AG09319 (cell line): ENCODE measurements at regions not wholly inside any gene's neighbourhood (a gene's known extent, or its start where the extent isn't known, plus 50 kb on each side); places are given as distances from the start of the nearest gene placed in this dataset.
"Not testable (repeated sequence)": the region's sequence is repeated elsewhere in the genome, so short reads cannot be mapped to it uniquely, and the experiment has no call there.

ENCODE experiments used
- DNase-seq: peaks from one replicate; pipeline ENCODE4 v3.0.0-alpha.2; 2010; ENCODE audit warnings: low read depth; ENCODE audit errors: extremely low read depth
- TF ChIP-seq, protein P1 (sequence below): IDR thresholded peaks from 2 replicates; pipeline ENCODE4 v1.5.1; 2011; ENCODE audit warnings: low read depth, mild to moderate bottlenecking, inconsistent platforms, low read length, moderate library complexity

DNA sequence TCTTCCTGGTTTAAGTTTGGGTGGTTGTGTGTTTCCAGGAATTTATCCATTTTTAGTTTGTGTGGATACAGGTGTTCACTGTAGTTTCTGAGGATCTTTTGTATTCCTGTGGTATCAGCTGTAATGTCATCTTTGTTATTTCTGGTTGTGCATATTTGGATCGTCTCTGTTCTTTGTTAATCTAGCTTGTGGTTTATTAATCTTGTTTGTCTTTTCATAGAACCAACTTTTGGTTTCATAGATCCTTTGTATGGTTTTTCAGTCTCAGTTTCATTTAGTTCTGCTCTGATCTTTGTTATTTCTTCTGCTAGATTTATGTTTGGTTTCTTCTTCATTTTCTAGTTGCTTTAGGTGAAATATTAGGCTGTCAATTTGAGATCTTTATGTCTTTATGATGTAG, 202.4 kb upstream of the ZSWIM2 start:
- TF ChIP-seq, protein P1, sequence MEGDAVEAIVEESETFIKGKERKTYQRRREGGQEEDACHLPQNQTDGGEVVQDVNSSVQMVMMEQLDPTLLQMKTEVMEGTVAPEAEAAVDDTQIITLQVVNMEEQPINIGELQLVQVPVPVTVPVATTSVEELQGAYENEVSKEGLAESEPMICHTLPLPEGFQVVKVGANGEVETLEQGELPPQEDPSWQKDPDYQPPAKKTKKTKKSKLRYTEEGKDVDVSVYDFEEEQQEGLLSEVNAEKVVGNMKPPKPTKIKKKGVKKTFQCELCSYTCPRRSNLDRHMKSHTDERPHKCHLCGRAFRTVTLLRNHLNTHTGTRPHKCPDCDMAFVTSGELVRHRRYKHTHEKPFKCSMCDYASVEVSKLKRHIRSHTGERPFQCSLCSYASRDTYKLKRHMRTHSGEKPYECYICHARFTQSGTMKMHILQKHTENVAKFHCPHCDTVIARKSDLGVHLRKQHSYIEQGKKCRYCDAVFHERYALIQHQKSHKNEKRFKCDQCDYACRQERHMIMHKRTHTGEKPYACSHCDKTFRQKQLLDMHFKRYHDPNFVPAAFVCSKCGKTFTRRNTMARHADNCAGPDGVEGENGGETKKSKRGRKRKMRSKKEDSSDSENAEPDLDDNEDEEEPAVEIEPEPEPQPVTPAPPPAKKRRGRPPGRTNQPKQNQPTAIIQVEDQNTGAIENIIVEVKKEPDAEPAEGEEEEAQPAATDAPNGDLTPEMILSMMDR, result no peak
- no peak for DNase-seq

DNA sequence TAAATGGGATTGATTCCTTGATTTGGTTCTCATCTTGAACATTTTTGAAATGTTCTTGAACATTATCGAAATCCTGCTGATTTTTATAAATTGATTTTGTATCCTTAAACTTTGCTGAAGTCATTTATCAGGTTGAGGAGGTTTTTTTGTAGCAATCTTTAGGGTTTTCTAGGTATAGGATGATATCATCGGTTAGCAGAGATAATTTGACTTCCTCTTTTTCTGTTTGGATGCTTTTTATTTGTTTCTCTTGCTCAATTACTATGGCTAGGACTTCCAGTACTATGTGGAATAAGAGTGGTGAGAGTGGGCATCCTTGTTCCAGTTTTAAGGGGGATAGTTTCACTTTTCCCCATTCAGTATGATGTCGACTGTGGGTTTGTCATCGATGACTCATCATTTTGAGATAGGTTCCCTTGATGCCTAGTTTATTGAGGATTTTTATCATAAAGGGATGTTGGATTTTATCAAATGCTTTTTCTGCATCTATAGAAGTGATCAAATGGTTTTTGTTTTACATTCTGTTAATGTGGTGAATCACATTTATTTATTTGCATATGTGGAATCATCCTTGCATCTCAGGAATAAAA, 201.5 kb upstream of the ZSWIM2 start:
- TF ChIP-seq, protein P1, result no peak
- no peak for DNase-seq

DNA sequence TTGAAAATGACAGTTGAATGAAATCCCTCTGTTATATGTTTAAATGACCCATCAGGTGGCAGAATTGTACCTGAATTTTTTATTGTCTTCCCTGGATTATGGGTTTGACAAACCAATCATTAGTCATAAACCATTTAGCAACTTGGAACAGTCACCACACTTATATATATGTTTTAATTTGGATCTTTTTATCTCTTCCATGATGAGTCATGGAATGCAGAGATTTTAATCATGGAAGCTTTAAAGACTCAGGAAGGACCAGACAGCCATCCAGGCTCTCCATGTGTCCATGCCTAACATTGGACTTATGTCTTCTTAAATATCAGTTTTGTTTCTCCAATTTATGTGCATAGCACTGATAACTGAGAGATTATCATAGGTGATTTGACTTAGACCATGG, 188.3 kb upstream of the ZSWIM2 start:
- TF ChIP-seq, protein P1, result no peak
- DNase-seq, result no peak

DNA sequence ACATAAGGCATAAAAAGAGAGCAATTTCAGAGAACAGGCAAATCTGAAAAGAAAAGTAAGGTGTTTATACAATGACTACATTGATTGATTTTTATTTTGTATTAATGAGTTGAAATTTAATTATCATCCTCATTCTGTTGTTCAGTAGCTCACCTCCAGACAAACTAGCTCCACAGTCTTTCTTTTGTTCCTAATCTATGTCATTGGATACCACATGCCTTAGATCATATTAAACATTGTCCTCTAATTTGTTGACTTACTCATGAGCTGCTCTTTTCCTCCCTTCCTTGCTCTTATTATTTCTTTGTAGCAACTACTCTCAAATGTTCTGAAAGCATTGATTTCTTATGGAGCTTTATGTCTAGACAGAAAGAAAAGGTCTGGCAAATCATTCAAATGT, 185.5 kb upstream of the ZSWIM2 start:
- TF ChIP-seq, protein P1, result no peak
- no peak for DNase-seq

DNA sequence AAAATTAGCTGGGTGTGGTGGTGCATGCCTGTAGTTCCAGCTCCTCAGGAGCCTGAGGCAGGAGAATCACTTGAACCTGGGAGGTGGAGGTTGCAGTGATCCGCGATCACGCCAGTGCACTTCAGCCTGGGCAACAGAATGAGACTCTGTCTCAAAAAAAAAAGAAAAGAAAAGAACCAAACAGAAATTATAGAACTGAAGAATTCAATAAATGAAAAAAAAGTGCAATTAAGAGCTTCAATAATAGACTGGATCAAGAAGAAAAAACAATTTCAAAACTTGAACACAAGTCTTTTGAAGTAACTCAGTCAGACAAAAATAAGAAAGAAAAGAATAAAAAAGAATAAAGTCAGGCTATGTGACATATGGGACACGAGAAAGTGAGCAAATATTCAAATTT, 175.8 kb upstream of the ZSWIM2 start:
- TF ChIP-seq, protein P1, result no peak
- no peak for DNase-seq

DNA sequence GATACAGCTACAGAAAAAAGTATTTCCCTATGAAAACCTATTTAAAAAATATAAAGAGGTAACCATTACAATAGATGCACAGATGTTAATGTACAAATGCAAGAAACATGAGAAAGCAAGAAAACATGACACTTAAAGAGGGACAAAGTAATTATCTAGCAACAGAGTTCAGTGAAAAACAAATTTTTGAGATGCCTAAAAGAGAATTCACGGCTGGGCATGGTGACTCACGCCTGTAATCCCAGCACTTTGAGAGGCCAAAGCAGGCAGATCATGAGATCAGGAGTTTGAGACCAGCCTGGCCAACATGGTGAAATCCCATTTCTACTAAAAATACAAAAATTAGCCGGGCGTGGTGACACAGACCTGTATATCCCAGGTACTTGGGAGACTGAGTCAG, 175.0 kb upstream of the ZSWIM2 start:
- not testable (repeated sequence) for DNase-seq

DNA sequence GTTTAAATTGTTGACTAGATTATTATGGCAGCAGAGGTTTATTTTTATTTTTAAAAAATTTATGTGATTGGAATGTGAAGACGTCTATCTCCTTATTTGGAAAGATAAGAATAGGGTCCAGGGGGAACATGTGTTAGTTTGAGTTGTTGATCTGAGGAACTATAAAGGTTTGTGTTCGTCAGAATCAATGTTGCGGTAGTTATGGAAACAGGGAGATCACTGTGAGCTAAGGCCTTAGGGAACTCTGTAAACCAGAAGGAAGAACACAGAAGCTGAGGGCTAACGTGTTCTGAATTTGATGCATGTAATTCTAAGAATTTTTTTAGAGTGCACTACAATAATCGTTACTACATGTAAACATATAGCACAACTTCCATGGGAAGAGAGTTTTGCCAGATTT, 168.5 kb upstream of the ZSWIM2 start:
- DNase-seq, result no peak
- TF ChIP-seq, protein P1, result no peak

DNA sequence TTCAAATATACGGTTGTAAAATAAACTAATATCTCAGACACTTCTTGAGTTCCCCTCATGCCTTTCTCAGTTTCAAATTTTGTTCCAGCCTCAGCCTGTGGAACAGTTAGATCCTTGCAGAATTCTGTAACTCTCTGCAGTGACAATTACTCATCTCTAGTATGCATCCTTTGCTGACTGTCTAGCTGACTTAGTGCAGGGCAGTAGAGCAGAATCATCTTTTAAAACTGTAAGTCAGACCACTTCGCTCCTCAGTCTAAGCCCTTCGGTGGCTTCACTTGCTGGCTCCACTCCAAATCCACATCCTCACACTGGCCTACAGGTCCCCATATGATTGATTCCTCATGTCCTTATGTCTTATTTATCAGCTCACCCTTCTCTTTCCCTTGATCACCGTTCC, 164.1 kb upstream of the ZSWIM2 start:
- no peak for DNase-seq
- TF ChIP-seq, protein P1, result no peak
